ENCODE measurements at regions not wholly inside any gene's neighbourhood (a gene's known extent, or its start where the extent isn't known, plus 50 kb on each side); places are given as distances from the start of the nearest gene placed in this dataset.

DNA sequence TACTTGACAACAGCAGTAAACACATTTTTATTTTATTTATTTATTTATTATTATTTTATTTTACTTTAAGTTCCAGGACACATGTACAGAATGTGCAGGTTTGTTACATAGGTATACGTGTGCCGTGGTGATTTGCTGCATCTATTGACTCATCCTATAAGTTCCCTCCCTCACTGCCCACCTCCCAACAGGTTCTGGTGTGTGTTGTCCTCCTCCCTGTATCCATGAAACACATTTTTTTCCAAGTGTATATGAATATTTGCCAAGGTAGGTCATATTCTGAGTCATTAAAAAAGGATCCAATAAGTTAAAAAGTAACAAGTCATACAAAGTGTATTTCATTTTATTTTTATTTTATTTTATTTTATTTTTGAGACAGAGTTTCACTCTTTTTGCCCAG lies 567.3 kb upstream of the KCNMB2 start:
- no peak for DNase-seq
- intact Hi-C loops (cut with DNase I), result no loop called here
- H3K4me1 ChIP-seq (replicated peaks in 1 of 2), result no peaks in the 10 kb centered on the region
- no peaks in the 10 kb centered on the region for H3K36me3 ChIP-seq (replicated peaks in 1 of 2)
- TF ChIP-seq POLR2A (IDR thresholded peaks at IDR 0.05), result no peak
- TF ChIP-seq, protein P1, sequence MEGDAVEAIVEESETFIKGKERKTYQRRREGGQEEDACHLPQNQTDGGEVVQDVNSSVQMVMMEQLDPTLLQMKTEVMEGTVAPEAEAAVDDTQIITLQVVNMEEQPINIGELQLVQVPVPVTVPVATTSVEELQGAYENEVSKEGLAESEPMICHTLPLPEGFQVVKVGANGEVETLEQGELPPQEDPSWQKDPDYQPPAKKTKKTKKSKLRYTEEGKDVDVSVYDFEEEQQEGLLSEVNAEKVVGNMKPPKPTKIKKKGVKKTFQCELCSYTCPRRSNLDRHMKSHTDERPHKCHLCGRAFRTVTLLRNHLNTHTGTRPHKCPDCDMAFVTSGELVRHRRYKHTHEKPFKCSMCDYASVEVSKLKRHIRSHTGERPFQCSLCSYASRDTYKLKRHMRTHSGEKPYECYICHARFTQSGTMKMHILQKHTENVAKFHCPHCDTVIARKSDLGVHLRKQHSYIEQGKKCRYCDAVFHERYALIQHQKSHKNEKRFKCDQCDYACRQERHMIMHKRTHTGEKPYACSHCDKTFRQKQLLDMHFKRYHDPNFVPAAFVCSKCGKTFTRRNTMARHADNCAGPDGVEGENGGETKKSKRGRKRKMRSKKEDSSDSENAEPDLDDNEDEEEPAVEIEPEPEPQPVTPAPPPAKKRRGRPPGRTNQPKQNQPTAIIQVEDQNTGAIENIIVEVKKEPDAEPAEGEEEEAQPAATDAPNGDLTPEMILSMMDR (IDR thresholded peaks at IDR 0.05), result no peak
- no peaks in the 10 kb centered on the region for H3K27me3 ChIP-seq
- WGBS, 4 donors, result 95 to 100% (median 99%) methylated on average over 2 of the region's 2 CpGs
- H3K27ac ChIP-seq, result no peak overlapping the region
- H3K9me3 ChIP-seq (replicated peaks in 1 of 3), result no peaks in the 10 kb centered on the region
- no peak overlapping the region for H3K4me3 ChIP-seq

DNA sequence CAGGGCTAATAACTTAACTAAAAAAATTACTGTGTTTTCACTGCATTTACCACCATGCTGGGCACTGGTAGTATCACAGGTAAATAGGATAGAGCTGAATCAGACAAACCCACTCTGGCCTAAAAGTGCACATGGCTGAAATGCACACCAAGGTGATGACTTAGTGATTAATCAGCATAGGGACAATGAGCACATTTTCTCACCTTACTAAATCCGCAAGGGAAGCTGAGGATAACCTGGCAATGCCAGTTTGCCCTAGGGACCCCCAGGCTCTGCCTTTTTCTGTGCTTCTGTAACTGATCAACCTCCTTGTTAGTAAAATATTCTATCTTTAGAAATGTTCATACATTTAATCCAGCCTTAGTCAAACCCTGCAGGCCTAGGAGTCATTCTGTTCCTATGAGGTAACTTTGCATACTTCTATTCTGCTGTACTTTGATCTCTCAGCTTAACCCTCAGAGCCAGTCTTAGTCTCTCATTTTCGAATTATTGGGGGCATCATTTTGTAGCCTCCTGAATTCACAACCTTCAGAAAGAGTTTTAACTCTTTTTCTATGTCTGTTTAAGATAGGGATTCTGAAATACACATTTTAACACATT lies 562.9 kb upstream of the KCNMB2 start:
- Histone ChIP-seq H3K9me3 (replicated peaks in 1 of 3) (no peaks in the 10 kb centered on the region), H3K4me1 (replicated peaks in 1 of 2) (no peaks in the 10 kb centered on the region), H3K27ac (no peak overlapping the region), H3K4me3 (no peak overlapping the region), H3K27me3 (no peaks in the 10 kb centered on the region), H3K36me3 (replicated peaks in 1 of 2) (no peaks in the 10 kb centered on the region)
- 69 to 96% (median 89%) methylated on average over 2 of the region's 2 CpGs for WGBS, 4 donors
- no peak for DNase-seq
- TF ChIP-seq, protein P1 (IDR thresholded peaks at IDR 0.05), result no peak
- no peak for TF ChIP-seq POLR2A (IDR thresholded peaks at IDR 0.05)
- intact Hi-C loops (cut with DNase I), result no loop called here

DNA sequence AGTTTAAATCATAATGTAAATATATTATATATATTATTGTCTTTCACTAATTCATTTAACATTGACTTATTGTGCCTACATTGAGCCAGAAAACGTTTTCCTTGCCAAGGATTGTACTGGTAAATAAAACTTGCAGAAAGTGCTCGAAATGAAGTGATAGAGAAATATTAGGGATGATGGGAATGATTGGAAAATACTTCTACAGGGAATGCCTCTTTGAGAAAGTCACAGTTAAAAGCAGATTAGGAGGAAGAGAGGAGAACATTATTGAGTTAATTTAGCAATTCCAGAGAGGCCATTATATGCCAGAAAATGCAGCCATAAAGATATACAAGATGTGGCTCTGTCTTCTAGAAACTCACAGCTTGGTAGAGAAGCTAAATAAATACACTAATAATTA lies 560.0 kb upstream of the KCNMB2 start:
- TF ChIP-seq POLR2A (IDR thresholded peaks at IDR 0.05), result no peak
- TF ChIP-seq, protein P1 (IDR thresholded peaks at IDR 0.05), result no peak
- Histone ChIP-seq H3K27ac (no peak overlapping the region), H3K36me3 (replicated peaks in 1 of 2) (no peaks in the 10 kb centered on the region), H3K4me1 (replicated peaks in 1 of 2) (no peaks in the 10 kb centered on the region), H3K4me3 (no peak overlapping the region), H3K9me3 (replicated peaks in 1 of 3) (no peaks in the 10 kb centered on the region), H3K27me3 (no peaks in the 10 kb centered on the region)
- no peak for DNase-seq
- 66 to 74% (median 68%) methylated on average over 2 of the region's 2 CpGs for WGBS, 4 donors
- intact Hi-C loops (cut with DNase I), result no loop called here

DNA sequence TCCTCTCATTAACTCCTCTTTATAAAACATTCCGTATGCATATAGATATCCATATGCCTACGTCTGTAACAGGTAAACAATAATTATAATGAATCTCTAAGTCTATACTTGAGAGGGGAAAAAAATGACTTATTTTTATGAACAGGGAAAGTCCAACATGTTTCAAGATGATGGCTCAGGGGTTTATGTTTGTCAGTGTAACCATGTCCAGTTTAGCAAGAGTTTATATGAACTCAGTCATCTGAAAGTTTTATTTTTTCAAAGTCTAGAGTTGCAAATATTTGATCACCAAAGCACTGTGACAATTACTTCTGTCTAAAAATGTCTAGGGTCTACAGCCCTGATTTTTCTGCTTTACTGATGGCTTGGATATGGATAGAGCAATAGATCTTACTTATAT lies 559.4 kb upstream of the KCNMB2 start:
- no peaks in the 10 kb centered on the region for H3K27me3 ChIP-seq
- no peaks in the 10 kb centered on the region for H3K4me1 ChIP-seq (replicated peaks in 1 of 2)
- H3K4me3 ChIP-seq, result no peak overlapping the region
- no peak for TF ChIP-seq POLR2A (IDR thresholded peaks at IDR 0.05)
- TF ChIP-seq, protein P1 (IDR thresholded peaks at IDR 0.05), result no peak
- no peaks in the 10 kb centered on the region for H3K9me3 ChIP-seq (replicated peaks in 1 of 3)
- intact Hi-C loops (cut with DNase I), result no loop called here
- no peaks in the 10 kb centered on the region for H3K36me3 ChIP-seq (replicated peaks in 1 of 2)
- H3K27ac ChIP-seq, result no peak overlapping the region
- no peak for DNase-seq
- 88 to 96% (median 91%) methylated on average over 2 of the region's 2 CpGs for WGBS, 4 donors

Data from adrenal gland (tissue), 9 donors.